IMR-90 (cell line): ENCODE measurements at regions not wholly inside any gene's neighbourhood (a gene's known extent, or its start where the extent isn't known, plus 50 kb on each side); places are given as distances from the start of the nearest gene placed in this dataset.

Source experiments
- ATAC-seq: fragments of 200-7000 bp; cut with Tn5 transposase; 2 replicates; pipeline ENCODE4 v1.9.1; 2020; ENCODE audit warnings: low read depth, mild to moderate bottlenecking, moderate library complexity
- BruUV-seq: library from RNA; stranded (reverse); fragments of 400-500 nt; replicated peaks from 2 replicates; lab custom pipeline; 2021; lab: Mats Ljungman, UMichigan
- CTCF ChIA-PET: fragments of 300-600 bp; formaldehyde crosslinking; extraction: SDS; loops from one replicate; lab custom pipeline; 2021; ENCODE audit warnings: antibody characterized with exemption; lab: Yijun Ruan, JAX
- POLR2A ChIA-PET: fragments of 300-600 bp; sonication (Branson Sonifier 250); formaldehyde crosslinking; loops from one replicate; lab custom pipeline; 2022; ENCODE audit warnings: antibody characterized with exemption; ENCODE audit not compliant: unreplicated experiment; lab: Charles Lee
- DNase-seq: peaks from one replicate; pipeline ENCODE4 v3.0.0; 2013
- H2AFZ ChIP-seq: replicated peaks from 2 replicates; pipeline ENCODE3; 2013; ENCODE audit warnings: low read length, mild to moderate bottlenecking; ENCODE audit not compliant: poor library complexity
- H2AK5ac ChIP-seq: 2 replicates; pipeline ENCODE4 v1.6.1; 2013; ENCODE audit warnings: low read depth, low read length, inconsistent platforms
- H2AK9ac ChIP-seq: replicated peaks from 2 replicates; pipeline ENCODE3; 2013; ENCODE audit warnings: mild to moderate bottlenecking, low read depth, low read length, moderate library complexity; ENCODE audit not compliant: poor library complexity
- H2BK120ac ChIP-seq: 2 replicates; pipeline ENCODE4 v1.6.1; 2013; ENCODE audit warnings: low read depth, low read length, inconsistent platforms
- H2BK15ac ChIP-seq: 3 replicates; pipeline ENCODE4 v1.6.1; 2013; ENCODE audit warnings: low read depth, low read length, inconsistent platforms
- H2BK20ac ChIP-seq: 2 replicates; pipeline ENCODE4 v1.6.1; 2013; ENCODE audit warnings: low read depth, mild to moderate bottlenecking, inconsistent platforms, low read length, moderate library complexity
- H2BK5ac ChIP-seq: 2 replicates; pipeline ENCODE4 v1.6.1; 2013; ENCODE audit warnings: mild to moderate bottlenecking, low read depth, low read length, inconsistent platforms; ENCODE audit not compliant: poor library complexity, severe bottlenecking
- H3K14ac ChIP-seq: replicated peaks from 2 replicates; pipeline ENCODE4 v1.6.1; 2013; ENCODE audit warnings: low read depth, low read length, inconsistent platforms
- H3K18ac ChIP-seq: 2 replicates; pipeline ENCODE4 v1.6.1; 2013; ENCODE audit warnings: low read depth, low read length, control low read depth
- H3K23ac ChIP-seq: 2 replicates; pipeline ENCODE4 v1.6.1; 2013; ENCODE audit warnings: low read depth, low read length, inconsistent platforms
- H3K27ac ChIP-seq: 2 replicates; pipeline ENCODE4 v1.5.1; 2013; ENCODE audit warnings: mild to moderate bottlenecking, control low read depth, low read length; ENCODE audit not compliant: insufficient read depth
- H3K27me3 ChIP-seq: 2 replicates; pipeline ENCODE4 v1.6.1; 2013; ENCODE audit warnings: low read length; ENCODE audit not compliant: control insufficient read depth, insufficient read depth
- H3K36me3 ChIP-seq: 2 replicates; pipeline ENCODE4 v1.6.1; 2013; ENCODE audit warnings: low read length, mixed read lengths; ENCODE audit not compliant: control insufficient read depth, insufficient read depth
- H3K4ac ChIP-seq: 2 replicates; pipeline ENCODE4 v1.6.1; 2013; ENCODE audit warnings: low read depth, low read length, inconsistent platforms
- H3K4me1 ChIP-seq: 2 replicates; pipeline ENCODE4 v1.6.1; 2013; ENCODE audit warnings: low read length, mixed read lengths; ENCODE audit not compliant: control insufficient read depth, insufficient read depth
- H3K4me2 ChIP-seq: 2 replicates; pipeline ENCODE4 v1.6.1; 2013; ENCODE audit warnings: low read depth, mild to moderate bottlenecking, control low read depth, low read length, moderate library complexity
- H3K4me3 ChIP-seq: 2 replicates; pipeline ENCODE4 v1.5.1; 2013; ENCODE audit warnings: low read depth, mild to moderate bottlenecking, control low read depth, low read length, moderate library complexity; ENCODE audit not compliant: insufficient read depth
- H3K56ac ChIP-seq: 2 replicates; pipeline ENCODE4 v1.6.1; 2013; ENCODE audit warnings: low read length, inconsistent platforms; ENCODE audit not compliant: insufficient read depth; ENCODE audit errors: extremely low read depth
- H3K79me1 ChIP-seq, 2 experiments: 2 replicates each; pipeline ENCODE4 v1.6.1; 2013; ENCODE audit warnings: low read length in 2 of 2, inconsistent platforms in 1 of 2, low read depth in 1 of 2
- H3K9ac ChIP-seq: 2 replicates; pipeline ENCODE4 v1.6.1; 2013; ENCODE audit warnings: low read depth, low read length, control low read depth
- H3K9me1 ChIP-seq: 2 replicates; pipeline ENCODE4 v1.6.1; 2013; ENCODE audit warnings: low read length, inconsistent platforms; ENCODE audit not compliant: insufficient read depth
- H3K9me3 ChIP-seq: 2 replicates; pipeline ENCODE4 v1.6.1; 2013; ENCODE audit warnings: low read length; ENCODE audit not compliant: control insufficient read depth, insufficient read depth
- H4K20me1 ChIP-seq: 2 replicates; pipeline ENCODE4 v1.6.1; 2013; ENCODE audit warnings: low read length, inconsistent platforms; ENCODE audit not compliant: insufficient read depth
- H4K5ac ChIP-seq: 2 replicates; pipeline ENCODE4 v1.6.1; 2013; ENCODE audit warnings: mild to moderate bottlenecking, low read depth, low read length, control low read depth
- H4K8ac ChIP-seq, 2 experiments: 2 replicates each; pipeline ENCODE4 v1.6.1; 2013; ENCODE audit warnings: low read depth in 2 of 2, low read length in 2 of 2, control low read depth in 1 of 2, inconsistent platforms in 1 of 2
- H4K91ac ChIP-seq: 2 replicates; pipeline ENCODE4 v1.6.1; 2013; ENCODE audit warnings: low read depth, low read length, inconsistent platforms; ENCODE audit not compliant: insufficient read depth
- BHLHE40 ChIP-seq: fragments of 150-350 bp; IDR thresholded peaks from 2 replicates; pipeline ENCODE4 v1.6.1; 2016; ENCODE audit warnings: mild to moderate bottlenecking, low read depth, low read length
- CEBPB ChIP-seq: IDR thresholded peaks from 2 replicates; pipeline ENCODE4 v1.6.1; 2012; ENCODE audit warnings: low read depth, low read length, improper control_type of control experiment
- CHD1 ChIP-seq: IDR thresholded peaks from 2 replicates; pipeline ENCODE4 v1.6.1; 2012; ENCODE audit warnings: low read depth, low read length, improper control_type of control experiment
- CTCF ChIP-seq: conservative IDR thresholded peaks from 2 replicates; pipeline ENCODE4 v1.5.1; 2012; ENCODE audit warnings: mild to moderate bottlenecking, low read depth, low read length, improper control_type of control experiment
- FOS ChIP-seq: fragments of 150-350 bp; IDR thresholded peaks from 2 replicates; pipeline ENCODE4 v1.6.1; 2016; ENCODE audit warnings: low read depth, low read length
- MAFK ChIP-seq: IDR thresholded peaks from 2 replicates; pipeline ENCODE4 v1.6.1; 2012; ENCODE audit warnings: low read depth, low read length, improper control_type of control experiment
- MAZ ChIP-seq: IDR thresholded peaks from 2 replicates; pipeline ENCODE4 v1.6.1; 2012; ENCODE audit warnings: low read depth, mild to moderate bottlenecking, low read length, improper control_type of control experiment, moderate library complexity, borderline replicate concordance
- MXI1 ChIP-seq: IDR thresholded peaks from 2 replicates; pipeline ENCODE4 v1.6.1; 2012; ENCODE audit warnings: low read depth, mild to moderate bottlenecking, low read length, moderate library complexity, borderline replicate concordance
- NFE2L2 ChIP-seq: fragments of 150-350 bp; IDR thresholded peaks from 2 replicates; pipeline ENCODE4 v1.6.1; 2016; ENCODE audit warnings: low read depth, mild to moderate bottlenecking, low read length
- POLR2A ChIP-seq: IDR thresholded peaks from 2 replicates; pipeline ENCODE4 v1.6.1; 2012; ENCODE audit warnings: mild to moderate bottlenecking, low read depth, low read length
- RAD21 ChIP-seq: IDR thresholded peaks from 2 replicates; pipeline ENCODE4 v1.6.1; 2012; ENCODE audit warnings: low read length, improper control_type of control experiment
- RFX5 ChIP-seq: IDR thresholded peaks from 2 replicates; pipeline ENCODE4 v1.8.0; 2012; ENCODE audit warnings: low read depth, mild to moderate bottlenecking, low read length, moderate library complexity
- USF2 ChIP-seq: fragments of 150-350 bp; IDR thresholded peaks from 2 replicates; pipeline ENCODE4 v1.6.1; 2017; ENCODE audit warnings: mild to moderate bottlenecking, antibody characterized with exemption, low read length, low read depth
- WGBS, 2 experiments: methylation state at CpG; one replicate each; pipeline versions ENCODE4 v1.1.5 to v1.1.7; 2013; ENCODE audit warnings: missing lambda C conversion rate in 2 of 2; ENCODE audit not compliant: insufficient read length in 1 of 2; ENCODE audit errors: extremely low coverage in 2 of 2; 5-methylcytosine and 5-hydroxymethylcytosine counted together
- dilution Hi-C: fragments of 300-500 bp; cut with HindIII; formaldehyde crosslinking; loops from one replicate; pipeline ENCODE4 v1.14.3; 2018; ENCODE audit warnings: low sequenced_read_pairs; ENCODE audit not compliant: unreplicated experiment
- in situ Hi-C: fragments of 300-500 bp; cut with MboI; formaldehyde crosslinking; loops from 3 replicates; pipeline ENCODE4 v1.14.3; 2019; ENCODE audit warnings: low sequenced_read_pairs, inconsistent platforms, mixed read lengths
- intact Hi-C: fragments of 100-400 bp; cut with micrococcal nuclease; formaldehyde crosslinking; loops from 2 replicates; pipeline ENCODE4 v1.10.0; 2022

DNA sequence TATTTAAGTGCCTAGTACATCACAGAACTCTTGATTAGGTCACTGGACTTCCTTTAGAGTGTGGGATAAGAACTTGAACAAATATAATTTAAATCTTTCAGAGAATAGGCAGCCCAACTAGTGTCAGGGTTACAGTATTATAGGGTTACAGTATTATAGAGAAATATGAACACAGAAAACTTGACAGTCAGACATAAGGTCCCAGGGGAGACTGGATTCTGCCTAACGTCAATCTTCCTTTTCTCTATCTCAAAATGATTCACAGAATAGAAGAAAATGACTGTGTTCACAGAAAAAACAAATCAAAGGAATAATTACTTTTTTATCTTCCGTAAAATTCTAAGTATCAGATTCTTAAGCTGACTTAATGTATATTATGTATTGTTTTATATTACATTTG lies 623.8 kb downstream of the HTR1B start:
- no peak overlapping the region for H2BK15ac ChIP-seq
- H4K20me1 ChIP-seq: no peaks in the 10 kb centered on the region
- no peaks in the 10 kb centered on the region for H3K27me3 ChIP-seq
- H3K27ac ChIP-seq: no peak overlapping the region
- H4K5ac ChIP-seq: no peak overlapping the region
- intact Hi-C loops: no loop called here
- no peaks in the 10 kb centered on the region for H3K79me1 ChIP-seq
- H3K4me2 ChIP-seq: no peak overlapping the region
- H2AK9ac ChIP-seq: no peak overlapping the region
- no peak overlapping the region for H3K23ac ChIP-seq
- no CpG with 5 or more reads among the region's 2 CpGs for WGBS, 2 experiments
- CTCF ChIA-PET: no interaction called here
- dilution Hi-C loops: no loop called here
- no peak overlapping the region for H4K91ac ChIP-seq
- no peak for ATAC-seq
- no peaks in the 10 kb centered on the region for H3K9me1 ChIP-seq
- no peak overlapping the region for H3K18ac ChIP-seq
- POLR2A ChIA-PET: no interaction called here
- H3K36me3 ChIP-seq: no peaks in the 10 kb centered on the region
- no peak overlapping the region for H3K56ac ChIP-seq
- in situ Hi-C loops: no loop called here
- H3K9me3 ChIP-seq: 0 out of 2 replicates have a peak, but pooled peaks cover 2% of the 10 kb centered on the region
- no peaks in the 10 kb centered on the region for H3K4me1 ChIP-seq
- H2BK120ac ChIP-seq: no peak overlapping the region
- H2AK5ac ChIP-seq: no peak overlapping the region
- H4K8ac ChIP-seq: no peak overlapping the region
- no peak overlapping the region for H3K4ac ChIP-seq
- no peak for DNase-seq
- no peak overlapping the region for H3K14ac ChIP-seq
- no peak overlapping the region for H3K9ac ChIP-seq
- no peak overlapping the region for H2BK5ac ChIP-seq
- TF ChIP-seq CTCF (no peak), CEBPB (no peak), USF2 (no peak), MAFK (no peak), FOS (no peak), RAD21 (no peak), MXI1 (no peak), NFE2L2 (no peak), BHLHE40 (no peak), POLR2A (no peak), RFX5 (no peak), MAZ (no peak), CHD1 (no peak)
- no TSS peak for BruUV-seq
- H2BK20ac ChIP-seq: no peak overlapping the region
- H2AFZ ChIP-seq: no peak overlapping the region
- H3K4me3 ChIP-seq: no peak overlapping the region
